CD14-positive monocyte (primary cell): ENCODE measurements at regions not wholly inside any gene's neighbourhood (a gene's known extent, or its start where the extent isn't known, plus 50 kb on each side); places are given as distances from the start of the nearest gene placed in this dataset.

Experiments
- DNase-seq, 3 donors: peaks; one replicate each; pipeline ENCODE4 v3.0.0-alpha.2; 2011 to 2022
- H2AFZ ChIP-seq: 2 replicates; pipeline ENCODE4 v1.6.0; 2012; ENCODE audit warnings: mild to moderate bottlenecking, low read depth, low read length, inconsistent platforms; ENCODE audit not compliant: insufficient read depth, poor library complexity, severe bottlenecking
- H3K27ac ChIP-seq, 2 donors: 1 replicate in 1 of 2; 2 replicates in 1 of 2; pipeline ENCODE4 v1.5.1; 2012 to 2013; ENCODE audit warnings: low read length in 2 of 2, control low read depth in 1 of 2, inconsistent platforms in 1 of 2, low read depth in 1 of 2, mild to moderate bottlenecking in 1 of 2
- H3K27me3 ChIP-seq, 2 donors: one replicate each; pipeline versions ENCODE4 v1.6.0 to v1.6.1; 2011 to 2013; ENCODE audit warnings: low read length in 2 of 2; ENCODE audit not compliant: control insufficient read depth in 2 of 2, insufficient read depth in 2 of 2
- H3K36me3 ChIP-seq, 2 donors: replicated peaks in 1 of 2; 1 replicate in 1 of 2; 2 replicates in 1 of 2; pipeline versions ENCODE4 v1.5.1 to v1.6.1; 2012 to 2013; ENCODE audit warnings: low read length in 2 of 2, control low read depth in 1 of 2, inconsistent platforms in 1 of 2, mild to moderate bottlenecking in 1 of 2; ENCODE audit not compliant: insufficient read depth in 2 of 2, control insufficient read depth in 1 of 2
- H3K4me1 ChIP-seq, 2 donors: 1 replicate in 1 of 2; 2 replicates in 1 of 2; pipeline versions ENCODE4 v1.5.1 to v1.6.1; 2012 to 2013; ENCODE audit warnings: low read length in 2 of 2, control low read depth in 1 of 2, inconsistent platforms in 1 of 2, mild to moderate bottlenecking in 1 of 2, moderate library complexity in 1 of 2; ENCODE audit not compliant: insufficient read depth in 2 of 2, control insufficient read depth in 1 of 2
- H3K4me2 ChIP-seq: replicated peaks from 2 replicates; pipeline ENCODE3; 2012; ENCODE audit warnings: low read length, moderate library complexity, mild to moderate bottlenecking; ENCODE audit not compliant: poor library complexity, severe bottlenecking; ENCODE audit errors: extremely low read depth
- H3K4me3 ChIP-seq, 3 experiments: fragments of 200-600 bp in 1 of 3; sonication (generic) in 1 of 3; replicated peaks in 1 of 3; 1 replicate in 2 of 3; 2 replicates in 1 of 3; pipeline ENCODE4 v1.5.1; 2011 to 2013; ENCODE audit warnings: low read length in 3 of 3, mild to moderate bottlenecking in 3 of 3, control low read depth in 2 of 3, low read depth in 2 of 3, inconsistent platforms in 1 of 3, moderate library complexity in 1 of 3
- H3K79me2 ChIP-seq: 2 replicates; pipeline ENCODE4 v1.6.0; 2012; ENCODE audit warnings: mild to moderate bottlenecking, control low read depth, inconsistent platforms, low read length, moderate library complexity; ENCODE audit not compliant: insufficient read depth
- H3K9ac ChIP-seq: 2 replicates; pipeline ENCODE4 v1.6.0; 2017; ENCODE audit warnings: low read length, mild to moderate bottlenecking; ENCODE audit not compliant: insufficient read depth, poor library complexity, severe bottlenecking
- H3K9me3 ChIP-seq, 2 donors: replicated peaks in 1 of 2; 1 replicate in 1 of 2; 2 replicates in 1 of 2; pipeline versions ENCODE4 v1.5.1 to v1.6.1; 2012 to 2013; ENCODE audit warnings: low read length in 2 of 2, control low read depth in 1 of 2; ENCODE audit not compliant: control insufficient read depth in 1 of 2, insufficient read depth in 1 of 2
- H4K20me1 ChIP-seq: 2 replicates; pipeline ENCODE4 v1.6.0; 2012; ENCODE audit warnings: mild to moderate bottlenecking, low read length, control low read depth, moderate library complexity; ENCODE audit not compliant: insufficient read depth
- H3K27ac Mint-ChIP-seq, 7 donors: one replicate each; pipeline ENCODE4 v1.8.0; 2020; ENCODE audit warnings: mild to moderate bottlenecking in 7 of 7, mixed read lengths in 7 of 7, moderate library complexity in 6 of 7, inconsistent platforms in 2 of 7
- H3K27me3 Mint-ChIP-seq, 3 donors: one replicate each; pipeline ENCODE4 v1.8.0; 2021 to 2022; ENCODE audit warnings: low read depth in 3 of 3, mild to moderate bottlenecking in 3 of 3, mixed read lengths in 3 of 3, moderate library complexity in 3 of 3, inconsistent platforms in 1 of 3
- H3K36me3 Mint-ChIP-seq, 2 donors: one replicate each; pipeline ENCODE4 v1.8.0; 2020; ENCODE audit warnings: mixed read lengths in 2 of 2, inconsistent platforms in 1 of 2, mild to moderate bottlenecking in 1 of 2
- H3K4me1 Mint-ChIP-seq: one replicate; pipeline ENCODE4 v1.8.0; 2020; ENCODE audit warnings: mild to moderate bottlenecking, mixed read lengths
- H3K4me3 Mint-ChIP-seq, 2 donors: one replicate each; pipeline ENCODE4 v1.8.0; 2020; ENCODE audit warnings: mild to moderate bottlenecking in 2 of 2, mixed read lengths in 2 of 2, moderate library complexity in 1 of 2
- H3K9me3 Mint-ChIP-seq, 7 donors: one replicate each; pipeline ENCODE4 v1.8.0; 2020 to 2022; ENCODE audit warnings: mixed read lengths in 7 of 7, mild to moderate bottlenecking in 6 of 7, moderate library complexity in 6 of 7, inconsistent platforms in 2 of 7
- CTCF ChIP-seq: fragments of 200-600 bp; IDR thresholded peaks from one replicate; pipeline ENCODE4 v1.8.0; 2022; ENCODE audit warnings: antibody characterized with exemption, mild to moderate bottlenecking
- WGBS: methylation state at CpG from one replicate; pipeline ENCODE4 v1.1.5; 2013; ENCODE audit warnings: missing lambda C conversion rate; ENCODE audit not compliant: insufficient coverage; 5-methylcytosine and 5-hydroxymethylcytosine counted together
- intact Hi-C, 2 donors: fragments of 100-400 bp; cut with micrococcal nuclease; formaldehyde crosslinking; loops; one replicate each; pipeline versions ENCODE4 v1.15.0 to v1.15.1; 2023

GRCh38 chr2:153222231-153223165, 256.1 kb downstream of the RPRM start:
- intact Hi-C loops = no loop called here
- Histone ChIP-seq H3K27ac (no peak overlapping the region), H3K79me2 (no peaks in the 10 kb centered on the region), H3K4me3 (no peak overlapping the region), H3K36me3 (no peaks in the 10 kb centered on the region), H2AFZ (no peak overlapping the region), H4K20me1 (no peaks in the 10 kb centered on the region), H3K9ac (no peak overlapping the region), H3K4me2 (no peak overlapping the region), H3K27me3 (no peaks in the 10 kb centered on the region), H3K4me1 (no peaks in the 10 kb centered on the region), H3K9me3 (peaks cover 14 to 34% of the 10 kb centered on the region in 2 donors)
- Mint-ChIP-seq H3K4me3 (no peak overlapping the region), H3K4me1 (no peaks in the 10 kb centered on the region), H3K36me3 (no peaks in the 10 kb centered on the region), H3K27ac (no peak overlapping the region), H3K27me3 (peaks cover 0 to 1% (median 0%) of the 10 kb centered on the region in 3 donors), H3K9me3 (peaks cover 6 to 24% (median 19%) of the 10 kb centered on the region in 7 donors)
- WGBS = 94% methylated on average over 16 of the region's 27 CpGs
- no peak for DNase-seq
- TF ChIP-seq CTCF = no peak

GRCh38 chr2:153221506-153221905, 257.1 kb downstream of the RPRM start:
- Histone ChIP-seq H4K20me1 (no peaks in the 10 kb centered on the region), H2AFZ (no peak overlapping the region), H3K4me2 (no peak overlapping the region), H3K27me3 (no peaks in the 10 kb centered on the region), H3K4me1 (no peaks in the 10 kb centered on the region), H3K27ac (no peak overlapping the region), H3K4me3 (no peak overlapping the region), H3K9me3 (peaks cover 14 to 34% of the 10 kb centered on the region in 2 donors), H3K79me2 (no peaks in the 10 kb centered on the region), H3K36me3 (no peaks in the 10 kb centered on the region), H3K9ac (no peak overlapping the region)
- no peak for DNase-seq
- Mint-ChIP-seq H3K4me3 (no peak overlapping the region), H3K27me3 (peaks cover 0 to 1% (median 0%) of the 10 kb centered on the region in 3 donors), H3K4me1 (no peaks in the 10 kb centered on the region), H3K27ac (no peak overlapping the region), H3K9me3 (peaks cover 6 to 20% (median 14%) of the 10 kb centered on the region in 7 donors), H3K36me3 (no peaks in the 10 kb centered on the region)
- intact Hi-C loops = no loop called here
- 94% methylated on average over 10 of the region's 11 CpGs for WGBS
- TF ChIP-seq CTCF = no peak
